SJSA1 (cell line): ENCODE measurements at regions not wholly inside any gene's neighbourhood (a gene's known extent, or its start where the extent isn't known, plus 50 kb on each side); places are given as distances from the start of the nearest gene placed in this dataset.

Experiments used
- DNase-seq, 2 experiments: peaks; one replicate each; pipeline ENCODE4 v3.0.0-alpha.2; 2015 to 2020; ENCODE audit warnings: low spot score in 2 of 2, low read depth in 1 of 2
- H3K27ac ChIP-seq: fragments of 250-450 bp; sonication (Bioruptor Pico); 2 replicates; pipeline ENCODE4 v1.5.1; 2020; ENCODE audit warnings: mild to moderate bottlenecking, moderate library complexity
- H3K27me3 ChIP-seq: fragments of 250-450 bp; sonication (Bioruptor Pico); replicated peaks from 2 replicates; pipeline ENCODE4 v1.5.1; 2020; ENCODE audit warnings: mild to moderate bottlenecking, moderate library complexity
- H3K36me3 ChIP-seq: fragments of 250-450 bp; sonication (Bioruptor Pico); 2 replicates; pipeline ENCODE4 v1.5.1; 2020; ENCODE audit warnings: mild to moderate bottlenecking
- H3K4me1 ChIP-seq: fragments of 250-450 bp; sonication (Bioruptor Pico); replicated peaks from 2 replicates; pipeline ENCODE4 v1.6.1; 2021; ENCODE audit warnings: mild to moderate bottlenecking
- H3K4me3 ChIP-seq: fragments of 250-450 bp; sonication (Bioruptor Pico); 2 replicates; pipeline ENCODE4 v1.5.1; 2020; ENCODE audit warnings: mild to moderate bottlenecking
- H3K9me3 ChIP-seq: fragments of 250-450 bp; sonication (Bioruptor Pico); replicated peaks from 2 replicates; pipeline ENCODE4 v1.5.1; 2020; ENCODE audit warnings: mild to moderate bottlenecking

DNA sequence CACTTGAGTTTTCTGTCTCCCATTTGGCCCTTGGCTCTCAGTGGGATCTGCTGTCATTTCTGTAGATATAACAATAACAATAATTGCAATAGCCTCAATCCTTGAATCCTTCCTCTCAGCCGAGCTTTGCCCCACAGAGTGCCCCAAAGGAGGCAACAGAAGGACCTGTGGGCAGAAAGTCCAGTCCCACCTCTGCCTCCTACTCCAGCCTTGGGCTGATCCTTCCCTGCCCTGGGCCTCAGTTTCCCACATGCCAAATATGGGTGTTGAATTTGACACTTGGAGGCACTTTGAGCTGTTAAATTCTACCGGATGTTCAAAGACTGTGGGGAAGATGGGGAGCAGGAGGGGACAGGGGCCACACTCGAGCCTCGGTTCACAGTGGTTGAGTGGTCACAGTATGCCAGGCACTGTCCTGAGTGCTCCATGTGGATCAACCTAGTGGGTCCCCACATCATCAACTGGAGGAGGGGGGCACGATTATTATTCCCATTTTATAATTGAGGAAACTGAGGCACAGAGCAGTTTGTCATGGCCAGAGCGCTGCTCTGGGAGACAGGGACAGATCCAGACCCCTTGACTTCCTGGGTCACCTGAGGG, 307.1 kb downstream of the MATN1 start:
- Histone ChIP-seq H3K27ac (no peak overlapping the region), H3K36me3 (no peaks in the 10 kb centered on the region), H3K4me3 (no peak overlapping the region), H3K27me3 (no peaks in the 10 kb centered on the region; the same call in 1 of the 2 replicates), H3K4me1 (no peaks in the 10 kb centered on the region), H3K9me3 (no peaks in the 10 kb centered on the region)
- peak in 1 of 2 experiments; percentile 28 for DNase-seq

DNA sequence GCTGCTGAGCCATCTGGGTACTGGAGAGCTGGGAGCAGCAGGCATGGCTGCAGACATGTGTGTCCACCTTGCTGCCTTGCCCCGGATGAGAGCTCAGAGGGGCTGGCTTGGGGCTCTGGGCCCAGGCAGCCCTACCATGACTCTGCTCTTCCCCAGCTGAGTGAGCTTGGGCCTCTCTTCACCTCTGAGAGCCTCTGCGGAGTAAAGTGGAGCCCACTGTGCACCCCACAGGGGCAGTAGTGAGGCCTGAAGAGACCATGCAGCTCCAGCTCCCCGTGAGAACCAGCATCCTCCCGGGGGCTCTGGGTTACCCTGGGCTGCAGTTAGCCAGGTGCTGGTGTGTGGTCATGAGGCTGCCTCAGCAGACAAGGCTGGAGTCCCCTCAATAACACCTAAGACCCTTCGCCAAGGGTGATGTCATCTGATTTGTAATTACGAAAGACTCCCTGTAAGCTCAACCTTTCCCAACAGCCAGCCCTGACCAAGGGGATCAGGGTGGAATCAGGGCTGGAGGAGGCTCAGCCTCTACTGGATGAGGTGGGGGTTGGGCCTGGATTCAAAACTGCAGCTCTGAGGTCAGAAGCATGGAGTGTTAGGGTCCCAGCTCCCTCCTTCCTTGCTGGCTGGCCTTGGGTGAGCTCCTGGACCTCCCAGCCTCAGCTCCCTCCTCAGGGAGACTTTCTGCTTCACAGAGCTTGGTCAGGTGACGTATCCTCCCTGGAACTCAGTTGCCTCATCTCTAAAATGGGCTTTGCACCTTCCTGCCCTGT, 308.0 kb downstream of the MATN1 start:
- no peaks in the 10 kb centered on the region for H3K4me1 ChIP-seq
- DNase-seq = peak in 1 of 2 experiments; percentile 28

DNA sequence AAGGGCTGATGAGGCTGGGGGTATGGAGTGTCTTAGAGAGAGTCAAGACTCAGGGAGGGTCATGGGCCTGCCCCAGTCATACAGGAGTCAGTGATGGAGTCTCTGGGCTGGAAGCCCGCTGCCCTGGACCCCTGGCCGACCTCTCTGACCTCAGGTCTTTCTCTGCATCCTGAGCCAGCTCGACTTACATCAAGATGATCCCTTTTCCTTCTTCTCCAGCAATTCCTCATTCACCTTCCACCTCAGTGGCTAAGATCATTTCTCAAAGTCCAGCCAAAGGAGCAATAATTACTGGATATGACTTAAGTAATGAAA, 308.6 kb downstream of the MATN1 start:
- DNase-seq = no peak
- no peak overlapping the region for H3K27ac ChIP-seq
- H3K9me3 ChIP-seq = no peaks in the 10 kb centered on the region
- H3K36me3 ChIP-seq = no peaks in the 10 kb centered on the region
- H3K4me1 ChIP-seq = no peaks in the 10 kb centered on the region
- no peak overlapping the region for H3K4me3 ChIP-seq
- no peaks in the 10 kb centered on the region for H3K27me3 ChIP-seq

More for the DNA sequence above, 308.0 kb downstream of the MATN1 start:
- H3K27ac ChIP-seq = no peak overlapping the region
- H3K27me3 ChIP-seq = no peaks in the 10 kb centered on the region
- no peak overlapping the region for H3K4me3 ChIP-seq
- no peaks in the 10 kb centered on the region for H3K36me3 ChIP-seq
- no peaks in the 10 kb centered on the region for H3K9me3 ChIP-seq

DNA sequence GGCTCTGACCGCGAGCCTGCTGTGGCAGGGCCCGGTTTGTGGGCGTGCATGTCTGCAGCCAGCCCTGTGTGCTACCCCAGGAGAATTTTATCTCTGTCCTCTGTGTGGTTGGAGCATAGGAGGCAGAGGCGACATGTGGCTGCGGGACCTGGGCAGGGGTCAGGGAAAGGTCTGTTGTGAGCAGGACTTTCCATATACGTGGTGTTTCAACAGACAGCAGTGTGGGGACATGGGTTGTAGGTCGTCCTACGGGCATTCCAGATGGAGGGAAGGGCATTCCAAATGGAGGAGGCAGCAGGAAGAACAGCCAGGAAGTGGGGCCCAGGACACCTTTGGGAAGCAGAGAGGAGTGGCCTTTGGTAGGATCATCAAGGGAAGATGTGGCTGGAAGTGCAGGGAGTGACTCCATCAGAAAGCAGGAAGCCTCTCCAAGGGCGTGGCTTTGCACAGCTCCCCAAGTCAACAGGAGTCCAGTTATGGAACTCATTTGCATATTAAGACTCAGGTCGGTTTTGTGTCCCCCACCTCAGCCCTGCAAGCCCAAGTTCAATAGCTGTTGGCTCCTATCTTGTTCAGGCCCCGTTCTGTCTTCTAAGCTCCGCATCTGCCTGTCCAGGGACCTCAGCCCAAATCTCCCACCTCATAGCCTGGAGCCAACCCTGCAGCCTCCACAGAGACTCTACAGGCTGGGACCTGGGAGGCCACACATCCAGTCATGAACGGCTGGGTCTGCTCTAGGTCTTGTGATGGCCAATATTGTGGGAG, 309.1 kb downstream of the MATN1 start:
- Histone ChIP-seq H3K27me3 (no peaks in the 10 kb centered on the region), H3K4me3 (no peak overlapping the region), H3K9me3 (no peaks in the 10 kb centered on the region), H3K4me1 (no peaks in the 10 kb centered on the region), H3K27ac (no peak overlapping the region), H3K36me3 (no peaks in the 10 kb centered on the region)
- DNase-seq = peak in 1 of 2 experiments; percentile 22

DNA sequence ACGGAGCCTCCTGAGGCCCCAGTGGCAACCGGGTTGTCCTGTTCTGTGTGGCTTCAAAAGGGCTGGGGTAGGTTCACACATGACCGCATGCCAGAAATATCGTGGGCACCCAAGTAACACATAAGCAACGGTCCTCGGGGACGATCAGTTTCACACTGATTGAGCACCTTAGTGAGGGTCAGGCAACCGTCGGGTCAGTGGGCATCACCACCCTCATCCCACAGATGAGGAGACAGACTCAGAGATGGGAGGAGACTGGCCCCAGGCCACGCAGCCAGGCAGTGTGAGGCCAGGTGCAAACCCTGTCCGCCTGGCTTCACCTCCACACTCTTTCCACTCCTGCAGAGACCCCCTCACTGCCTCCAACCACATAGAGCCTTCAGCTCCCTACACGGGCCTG, 309.8 kb downstream of the MATN1 start:
- no peak overlapping the region for H3K27ac ChIP-seq
- H3K9me3 ChIP-seq = no peaks in the 10 kb centered on the region
- no peaks in the 10 kb centered on the region for H3K4me1 ChIP-seq

DNA sequence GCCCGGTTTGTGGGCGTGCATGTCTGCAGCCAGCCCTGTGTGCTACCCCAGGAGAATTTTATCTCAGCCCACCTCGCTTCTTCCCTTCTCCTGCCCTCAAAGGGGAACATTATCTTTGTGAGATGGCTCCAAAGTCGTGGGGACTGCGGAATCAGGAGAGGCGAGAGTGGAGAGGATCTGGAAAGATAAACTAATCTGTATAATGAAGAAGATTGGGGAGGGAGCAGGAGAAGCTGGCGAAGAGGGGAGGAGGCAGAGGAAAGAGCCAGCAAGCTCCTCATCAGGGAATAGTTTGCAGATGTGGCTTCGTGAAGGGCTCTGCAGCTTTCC, 310.3 kb downstream of the MATN1 start:
- H3K36me3 ChIP-seq = no peaks in the 10 kb centered on the region
- H3K4me3 ChIP-seq = no peak overlapping the region
- no peaks in the 10 kb centered on the region for H3K27me3 ChIP-seq
- H3K9me3 ChIP-seq = no peaks in the 10 kb centered on the region
- H3K27ac ChIP-seq = no peak overlapping the region
- DNase-seq = peak in 1 of 2 experiments; percentile 18
- H3K4me1 ChIP-seq = peaks cover 2% of the 10 kb centered on the region; the same call in 1 of the 2 replicates

More for the DNA sequence above, 309.8 kb downstream of the MATN1 start:
- no peak overlapping the region for H3K4me3 ChIP-seq
- DNase-seq = peak in 1 of 2 experiments; percentile 33
- H3K27me3 ChIP-seq = no peaks in the 10 kb centered on the region
- H3K36me3 ChIP-seq = no peaks in the 10 kb centered on the region

DNA sequence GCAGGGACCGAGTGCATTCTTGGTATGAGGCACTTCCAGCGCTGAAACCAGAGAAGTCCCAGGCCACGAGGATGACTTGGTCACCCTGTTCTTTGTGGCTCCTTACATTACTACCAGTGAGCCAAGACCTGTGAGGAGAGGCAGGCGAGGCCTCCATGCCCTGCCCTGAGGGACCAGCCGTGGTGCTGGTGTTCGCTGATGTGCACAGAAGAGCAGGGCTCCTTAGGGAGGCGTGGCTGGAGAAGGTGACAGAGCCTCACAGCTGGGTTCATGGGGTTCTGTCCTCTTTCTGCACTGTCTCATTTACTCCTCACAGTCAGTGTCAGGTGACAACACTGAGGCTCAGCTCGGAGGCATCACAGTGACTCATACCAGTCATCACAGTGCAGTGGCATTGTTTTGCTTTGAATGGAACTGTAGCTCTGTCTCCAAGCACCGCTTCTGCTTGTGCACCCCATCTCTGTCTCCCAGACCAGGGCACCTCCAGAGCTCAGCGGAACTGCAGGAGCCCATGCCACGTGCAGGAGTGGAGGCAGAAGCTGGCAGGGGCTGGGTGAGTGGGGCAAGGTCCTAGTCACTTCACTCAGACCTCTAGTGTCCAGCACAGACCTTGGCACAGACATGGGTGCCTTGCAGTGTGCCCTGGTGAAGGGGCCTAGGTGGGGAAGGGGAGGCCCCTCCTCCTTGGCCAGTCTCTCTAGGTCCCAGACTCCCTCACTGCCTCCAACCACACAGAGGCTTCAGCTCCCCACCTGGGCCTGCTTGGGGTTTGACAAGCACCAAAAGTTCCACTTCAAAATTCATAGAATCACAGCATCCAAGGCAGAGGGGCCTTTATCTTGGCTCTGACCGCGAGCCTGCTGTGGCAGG, 310.9 kb downstream of the MATN1 start:
- H3K4me1 ChIP-seq = peaks cover 5% of the 10 kb centered on the region; the same call in 1 of the 2 replicates
- no peaks in the 10 kb centered on the region for H3K9me3 ChIP-seq
- H3K27me3 ChIP-seq = no peaks in the 10 kb centered on the region
- no peaks in the 10 kb centered on the region for H3K36me3 ChIP-seq
- H3K27ac ChIP-seq = no peak overlapping the region
- peak in 1 of 2 experiments; percentile 34 for DNase-seq
- no peak overlapping the region for H3K4me3 ChIP-seq

DNA sequence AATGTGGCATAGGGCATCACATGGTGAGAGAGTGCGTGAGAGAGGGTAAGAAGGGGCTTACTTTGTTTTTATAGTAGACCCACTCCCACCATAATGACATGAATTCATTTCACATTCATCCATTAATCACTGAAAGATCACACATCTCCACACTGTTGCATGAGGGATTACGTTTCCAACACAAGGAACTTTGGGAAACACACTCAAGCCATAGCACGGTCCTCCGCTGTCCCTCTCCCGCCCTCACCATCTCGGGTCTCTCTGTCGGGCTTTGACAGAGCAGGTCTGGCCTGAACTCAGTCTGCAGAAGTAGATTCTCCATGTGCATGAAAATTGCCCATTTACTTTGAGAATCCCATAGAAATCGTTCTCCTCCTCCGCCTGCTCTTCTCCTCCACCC, 312.2 kb downstream of the MATN1 start:
- H3K27ac ChIP-seq = no peak overlapping the region

DNA sequence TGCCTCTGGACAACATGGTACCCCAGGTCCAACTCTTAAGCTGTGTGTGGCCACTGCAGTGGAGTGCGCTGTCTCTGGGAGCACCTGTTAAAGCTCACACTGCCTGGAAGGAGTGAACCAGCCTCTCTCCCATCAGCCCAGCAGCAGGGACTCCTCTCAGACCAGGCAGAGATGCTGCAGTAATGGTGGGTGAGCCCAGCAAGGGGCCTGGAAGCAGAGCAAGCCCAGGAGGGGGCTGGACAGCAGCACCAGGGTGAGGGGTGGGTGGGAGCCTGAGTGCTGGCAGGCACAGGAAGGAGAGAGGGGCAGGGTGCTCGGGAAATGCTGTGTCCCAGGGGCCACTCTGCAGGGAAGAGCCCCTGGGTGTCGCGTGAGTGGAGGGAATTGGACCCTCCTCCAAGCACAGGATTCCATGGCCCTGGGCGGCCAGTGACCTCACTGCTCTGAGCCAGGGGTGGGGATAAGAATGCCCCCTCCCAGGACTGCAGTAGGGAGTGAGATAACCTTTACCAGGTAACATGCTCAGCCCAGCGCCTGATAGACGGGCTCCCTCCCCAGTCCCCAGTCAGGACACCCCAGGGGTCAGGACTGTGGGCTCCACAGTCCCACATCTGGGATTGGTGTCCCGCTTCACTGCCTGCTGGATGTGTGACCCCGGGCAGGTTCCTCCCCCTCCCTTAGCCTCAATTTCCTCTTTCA, 313.1 kb downstream of the MATN1 start:
- Histone ChIP-seq H3K9me3 (no peaks in the 10 kb centered on the region), H3K36me3 (no peaks in the 10 kb centered on the region), H3K4me3 (no peak overlapping the region), H3K27ac (no peak overlapping the region), H3K27me3 (no peaks in the 10 kb centered on the region), H3K4me1 (peaks cover 5% of the 10 kb centered on the region; the same call in 1 of the 2 replicates)
- peak in 1 of 2 experiments; percentile 19 for DNase-seq

More for the DNA sequence above, 312.2 kb downstream of the MATN1 start:
- no peak for DNase-seq
- H3K4me1 ChIP-seq = peaks cover 5% of the 10 kb centered on the region; the same call in 1 of the 2 replicates
- H3K36me3 ChIP-seq = no peaks in the 10 kb centered on the region
- H3K9me3 ChIP-seq = no peaks in the 10 kb centered on the region
- H3K4me3 ChIP-seq = no peak overlapping the region
- H3K27me3 ChIP-seq = no peaks in the 10 kb centered on the region

DNA sequence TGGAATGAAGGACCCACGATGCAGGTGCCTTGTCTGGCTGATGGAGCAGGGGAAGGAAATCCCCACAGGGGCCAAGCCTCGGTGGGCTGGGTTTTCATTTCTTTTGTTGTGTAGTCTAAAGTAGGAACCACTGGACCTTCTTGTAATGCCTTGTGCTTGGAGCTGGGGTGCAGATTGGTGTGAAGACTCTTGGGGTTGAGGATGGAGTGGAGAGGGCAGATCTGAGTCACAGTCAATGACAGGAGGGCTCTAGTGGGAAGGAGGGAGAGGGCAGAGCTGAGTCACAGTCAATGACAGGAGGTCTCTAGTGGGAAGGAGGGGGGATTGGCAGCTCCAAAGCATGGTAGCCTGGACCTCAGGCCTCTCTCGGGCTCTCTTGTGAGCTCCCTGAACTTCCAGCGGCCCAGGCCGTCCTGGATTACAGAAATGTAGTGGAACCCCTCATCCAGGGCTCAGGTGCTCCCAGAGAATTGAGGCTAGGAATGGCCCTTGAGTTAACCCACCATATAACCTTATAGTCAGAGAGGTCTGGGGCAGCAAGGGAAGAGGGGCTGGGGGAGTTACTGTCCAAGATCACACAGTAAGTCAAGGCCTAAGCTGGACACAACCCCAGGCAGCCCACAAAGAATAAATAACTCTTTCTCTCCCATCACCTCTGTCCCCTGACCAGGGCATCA, 313.8 kb downstream of the MATN1 start:
- no peaks in the 10 kb centered on the region for H3K9me3 ChIP-seq
- peak in 1 of 2 experiments; percentile 32 for DNase-seq

DNA sequence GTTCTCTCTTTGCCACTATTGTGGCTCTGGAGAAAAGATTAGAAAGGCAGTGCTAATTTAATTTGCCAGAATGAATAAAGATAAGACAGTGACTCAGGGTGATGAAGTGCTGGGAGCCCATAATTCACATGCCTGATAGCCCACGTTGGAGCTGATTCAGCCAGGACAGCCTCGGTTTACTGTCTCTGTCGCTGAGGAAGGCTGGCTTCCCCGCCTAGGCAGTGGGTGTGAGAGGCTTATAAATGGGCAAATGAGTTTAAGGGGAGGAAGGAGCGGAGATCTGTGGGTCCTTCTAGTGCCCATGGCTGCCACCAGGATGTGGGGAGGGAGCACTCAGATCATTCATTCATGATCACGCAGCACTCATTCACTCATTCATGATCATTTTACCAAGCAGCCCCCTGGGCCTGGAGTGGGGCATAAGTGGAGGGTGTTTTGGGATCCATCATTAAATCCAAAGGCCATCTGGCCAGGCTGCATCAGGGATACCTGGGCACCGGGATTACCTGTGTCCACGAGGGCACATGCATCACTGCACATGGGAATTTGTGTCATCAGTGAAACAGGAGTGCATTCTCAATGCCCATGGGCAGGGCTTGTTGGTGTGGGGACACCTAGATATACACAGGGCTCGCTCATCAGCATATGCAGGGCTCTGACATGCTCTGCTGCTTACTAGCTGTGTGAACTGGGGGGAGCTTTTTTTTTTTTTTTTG, 315.4 kb downstream of the MATN1 start:
- Histone ChIP-seq H3K4me3 (no peak overlapping the region), H3K27ac (no peak overlapping the region), H3K27me3 (0 out of 2 replicates have a peak, but pooled peaks cover 3% of the 10 kb centered on the region), H3K36me3 (no peaks in the 10 kb centered on the region), H3K4me1 (peaks cover 5% of the 10 kb centered on the region; the same call in 1 of the 2 replicates), H3K9me3 (no peaks in the 10 kb centered on the region)
- DNase-seq = peak in 1 of 2 experiments; percentile 33

More for the DNA sequence above, 313.8 kb downstream of the MATN1 start:
- Histone ChIP-seq H3K4me1 (peaks cover 5% of the 10 kb centered on the region; the same call in 1 of the 2 replicates), H3K4me3 (no peak overlapping the region), H3K36me3 (no peaks in the 10 kb centered on the region), H3K27ac (no peak overlapping the region), H3K27me3 (no peaks in the 10 kb centered on the region)
